Endothelial cell (in vitro differentiated cells): ENCODE measurements at regions not wholly inside any gene's neighbourhood (a gene's known extent, or its start where the extent isn't known, plus 50 kb on each side); places are given as distances from the start of the nearest gene placed in this dataset.

Source experiments
- DNase-seq: peaks from one replicate; pipeline ENCODE4 v3.0.0; 2021; ENCODE audit warnings: low spot score
- H3K27ac Mint-ChIP-seq: one replicate; pipeline ENCODE4 v1.8.0; 2021; ENCODE audit warnings: mixed read lengths, inconsistent platforms; ENCODE audit not compliant: unreplicated experiment
- H3K27me3 Mint-ChIP-seq: one replicate; pipeline ENCODE4 v1.8.0; 2021; ENCODE audit warnings: mild to moderate bottlenecking, moderate library complexity, mixed read lengths, inconsistent platforms; ENCODE audit not compliant: unreplicated experiment
- H3K36me3 Mint-ChIP-seq: one replicate; pipeline ENCODE4 v1.8.0; 2021; ENCODE audit warnings: mild to moderate bottlenecking, low read depth, mixed read lengths, inconsistent platforms; ENCODE audit not compliant: unreplicated experiment
- H3K4me1 Mint-ChIP-seq: one replicate; pipeline ENCODE4 v1.8.0; 2021; ENCODE audit warnings: mild to moderate bottlenecking, mixed read lengths, inconsistent platforms; ENCODE audit not compliant: unreplicated experiment
- H3K4me3 Mint-ChIP-seq: one replicate; pipeline ENCODE4 v1.8.0; 2021; ENCODE audit warnings: mild to moderate bottlenecking, mixed read lengths, inconsistent platforms; ENCODE audit not compliant: unreplicated experiment
- H3K9me3 Mint-ChIP-seq: one replicate; pipeline ENCODE4 v1.8.0; 2021; ENCODE audit warnings: mixed read lengths, inconsistent platforms; ENCODE audit not compliant: unreplicated experiment
- CTCF ChIP-seq: fragments of 200-600 bp; sonication (generic); IDR thresholded peaks from one replicate; pipeline ENCODE4 v1.5.0; 2021; ENCODE audit warnings: antibody characterized with exemption; ENCODE audit not compliant: unreplicated experiment

- Mint-ChIP-seq H3K4me1 (no peaks in the 10 kb centered on the region), H3K27me3 (no peaks in the 10 kb centered on the region), H3K27ac (no peak overlapping the region), H3K4me3 (no peak overlapping the region), H3K9me3 (no peaks in the 10 kb centered on the region), H3K36me3 (no peaks in the 10 kb centered on the region)
- DNase-seq, result no peak
- TF ChIP-seq CTCF, result no peak
Observed at GRCh38 chr4:79528241-79528706, 120.2 kb upstream of the GK2 start.

GRCh38 chr4:79526641-79527565 is 118.9 kb upstream of the GK2 start:
- TF ChIP-seq CTCF, result no peak
- H3K27ac Mint-ChIP-seq, result no peak overlapping the region
- H3K4me3 Mint-ChIP-seq, result no peak overlapping the region
- H3K27me3 Mint-ChIP-seq, result no peaks in the 10 kb centered on the region
- no peaks in the 10 kb centered on the region for H3K36me3 Mint-ChIP-seq
- no peak for DNase-seq
- no peaks in the 10 kb centered on the region for H3K4me1 Mint-ChIP-seq
- no peaks in the 10 kb centered on the region for H3K9me3 Mint-ChIP-seq

- TF ChIP-seq CTCF, result no peak
- DNase-seq, result no peak
- H3K9me3 Mint-ChIP-seq, result no peaks in the 10 kb centered on the region
- no peaks in the 10 kb centered on the region for H3K27me3 Mint-ChIP-seq
- no peak overlapping the region for H3K4me3 Mint-ChIP-seq
- H3K27ac Mint-ChIP-seq, result no peak overlapping the region
- H3K4me1 Mint-ChIP-seq, result no peaks in the 10 kb centered on the region
- H3K36me3 Mint-ChIP-seq, result no peaks in the 10 kb centered on the region
Observed at GRCh38 chr4:79516114-79516513, 108.1 kb upstream of the GK2 start.

GRCh38 chr4:79514621-79515329 is 106.7 kb upstream of the GK2 start:
- TF ChIP-seq CTCF, result no peak
- H3K27ac Mint-ChIP-seq, result no peak overlapping the region
- no peaks in the 10 kb centered on the region for H3K36me3 Mint-ChIP-seq
- no peaks in the 10 kb centered on the region for H3K27me3 Mint-ChIP-seq
- no peaks in the 10 kb centered on the region for H3K9me3 Mint-ChIP-seq
- no peaks in the 10 kb centered on the region for H3K4me1 Mint-ChIP-seq
- DNase-seq, result no peak
- no peak overlapping the region for H3K4me3 Mint-ChIP-seq

GRCh38 chr4:79513576-79513975 is 105.5 kb upstream of the GK2 start:
- Mint-ChIP-seq H3K36me3 (no peaks in the 10 kb centered on the region), H3K9me3 (no peaks in the 10 kb centered on the region), H3K4me3 (no peak overlapping the region), H3K27ac (no peak overlapping the region), H3K27me3 (no peaks in the 10 kb centered on the region), H3K4me1 (no peaks in the 10 kb centered on the region)
- DNase-seq, result no peak
- no peak for TF ChIP-seq CTCF
